ENCODE measurements at regions not wholly inside any gene's neighbourhood (a gene's known extent, or its start where the extent isn't known, plus 50 kb on each side); places are given as distances from the start of the nearest gene placed in this dataset.

DNA sequence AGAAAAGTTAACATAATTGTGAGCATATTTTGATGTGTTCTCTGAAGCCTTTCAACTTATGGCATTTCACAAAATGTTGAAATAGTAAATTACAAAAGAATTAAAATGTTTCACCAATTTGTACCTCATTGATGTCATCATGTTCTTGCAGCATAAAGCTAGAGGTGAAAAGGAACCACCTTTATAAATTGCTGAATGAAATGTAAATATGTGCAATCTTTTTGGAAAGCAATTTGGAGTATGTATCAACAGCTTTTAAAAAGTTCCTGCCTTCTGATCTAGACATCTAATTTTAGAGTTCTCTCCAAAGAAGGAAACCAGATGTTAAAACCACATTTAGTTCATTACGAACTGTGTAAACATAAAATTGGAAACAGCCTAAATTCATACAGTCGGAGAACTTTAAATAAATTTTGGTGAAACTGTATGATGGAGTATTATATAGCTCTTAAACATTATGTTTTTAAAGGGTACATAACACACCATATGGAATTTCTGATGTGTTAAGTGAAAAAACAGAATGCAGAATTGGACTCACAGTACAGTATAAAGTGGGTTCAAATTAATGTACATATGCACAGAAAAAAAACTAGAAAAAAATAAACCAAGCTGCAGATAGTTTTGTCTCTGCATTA, 311.2 kb upstream of the NAALADL2 start:
- H3K4me1 ChIP-seq (ENCODE audit: insufficient read depth, low read length), result no peaks in the 10 kb centered on the region
- H3K27me3 Mint-ChIP-seq (ENCODE audit: low read depth, unreplicated experiment), result no peaks in the 10 kb centered on the region
- no peak overlapping the region for H3K27ac Mint-ChIP-seq (ENCODE audit: unreplicated experiment)
- no peaks in the 10 kb centered on the region for H3K36me3 Mint-ChIP-seq (ENCODE audit: low read depth, unreplicated experiment)
- H4K20me1 ChIP-seq (ENCODE audit: insufficient read depth, low read length), result no peaks in the 10 kb centered on the region
- no peaks in the 10 kb centered on the region for H3K36me3 ChIP-seq (ENCODE audit: insufficient read depth, low read length)
- H3K9me3 ChIP-seq (ENCODE audit: insufficient read depth, low read depth, low read length), result no peaks in the 10 kb centered on the region
- H3K4me3 Mint-ChIP-seq (ENCODE audit: unreplicated experiment), result no peak overlapping the region
- FAIRE-seq, result peak; percentile 17
- H3K79me2 ChIP-seq (ENCODE audit: insufficient read depth, low read length), result no peaks in the 10 kb centered on the region
- no peak overlapping the region for H2AFZ ChIP-seq (ENCODE audit: low read depth, low read length)
- no peaks in the 10 kb centered on the region for H3K27me3 ChIP-seq (ENCODE audit: insufficient read depth, low read length)
- no peak overlapping the region for H3K9ac ChIP-seq (ENCODE audit: low read length)
- H3K4me3 ChIP-seq (ENCODE audit: insufficient read depth, low read depth, low read length), result no peak overlapping the region
- H3K4me2 ChIP-seq (ENCODE audit: low read length), result no peak overlapping the region
- no peaks in the 10 kb centered on the region for H3K4me1 Mint-ChIP-seq (ENCODE audit: low read depth, unreplicated experiment)
- H3K27ac ChIP-seq (ENCODE audit: low read depth, low read length), result no peak overlapping the region
- no peak for DNase-seq (ENCODE audit: low read depth)
- TF ChIP-seq EZH2 (IDR thresholded peaks at IDR 0.05; ENCODE audit: insufficient read depth, low read length), result no peak
- no peaks in the 10 kb centered on the region for H3K9me3 Mint-ChIP-seq (ENCODE audit: unreplicated experiment)

DNA sequence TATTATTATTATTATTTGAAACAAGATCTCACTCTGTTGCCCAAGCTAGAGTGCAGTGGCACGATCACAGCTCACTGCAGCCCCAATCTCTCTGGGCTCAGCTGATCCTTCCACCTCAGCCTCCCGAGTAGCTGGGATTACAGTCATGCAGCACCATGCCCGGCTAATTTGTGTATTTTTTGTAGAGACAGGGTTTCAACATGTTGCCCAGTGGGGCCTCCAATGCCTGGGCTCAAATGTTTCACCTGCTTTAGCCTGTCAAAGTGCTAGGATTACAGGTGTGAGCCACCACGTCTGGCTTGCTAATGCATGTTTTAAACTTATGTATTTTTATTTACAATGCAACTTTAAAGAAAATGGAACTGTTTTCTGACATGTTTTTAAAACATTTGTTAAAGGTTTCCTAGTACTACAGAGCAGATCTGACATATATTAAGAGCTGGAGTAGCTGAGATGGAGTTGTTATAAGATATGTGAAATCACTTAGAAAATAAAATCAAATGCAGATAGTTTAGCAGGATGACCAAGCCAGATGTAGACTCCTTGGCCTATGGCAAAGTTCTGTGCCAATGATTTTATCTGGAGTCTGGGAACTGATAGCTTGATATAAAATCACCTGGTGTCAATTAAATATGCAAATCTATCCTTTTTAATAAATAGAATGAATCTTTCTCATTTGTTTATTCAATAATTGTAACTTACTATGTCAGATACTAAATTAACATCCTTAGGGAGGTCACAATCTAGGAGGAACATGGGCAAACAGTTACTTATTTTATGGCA, 310.1 kb upstream of the NAALADL2 start:
- H3K9me3 Mint-ChIP-seq (ENCODE audit: unreplicated experiment), result no peaks in the 10 kb centered on the region
- no peaks in the 10 kb centered on the region for H3K4me1 Mint-ChIP-seq (ENCODE audit: low read depth, unreplicated experiment)
- no peak overlapping the region for H3K4me3 Mint-ChIP-seq (ENCODE audit: unreplicated experiment)
- H4K20me1 ChIP-seq (ENCODE audit: insufficient read depth, low read length), result no peaks in the 10 kb centered on the region
- no peak overlapping the region for H3K27ac Mint-ChIP-seq (ENCODE audit: unreplicated experiment)
- no peaks in the 10 kb centered on the region for H3K36me3 ChIP-seq (ENCODE audit: insufficient read depth, low read length)
- H3K4me2 ChIP-seq (ENCODE audit: low read length), result no peak overlapping the region
- no peaks in the 10 kb centered on the region for H3K27me3 ChIP-seq (ENCODE audit: insufficient read depth, low read length)
- H3K9me3 ChIP-seq (ENCODE audit: insufficient read depth, low read depth, low read length), result no peaks in the 10 kb centered on the region
- H3K9ac ChIP-seq (ENCODE audit: low read length), result no peak overlapping the region
- H2AFZ ChIP-seq (ENCODE audit: low read depth, low read length), result no peak overlapping the region
- no peaks in the 10 kb centered on the region for H3K4me1 ChIP-seq (ENCODE audit: insufficient read depth, low read length)
- no peak overlapping the region for H3K4me3 ChIP-seq (ENCODE audit: insufficient read depth, low read depth, low read length)
- H3K79me2 ChIP-seq (ENCODE audit: insufficient read depth, low read length), result no peaks in the 10 kb centered on the region
- FAIRE-seq, result no peak
- H3K27me3 Mint-ChIP-seq (ENCODE audit: low read depth, unreplicated experiment), result no peaks in the 10 kb centered on the region
- DNase-seq (ENCODE audit: low read depth), result no peak
- no peaks in the 10 kb centered on the region for H3K36me3 Mint-ChIP-seq (ENCODE audit: low read depth, unreplicated experiment)
- no peak for TF ChIP-seq EZH2 (IDR thresholded peaks at IDR 0.05; ENCODE audit: insufficient read depth, low read length)
- TF ChIP-seq, protein P1, sequence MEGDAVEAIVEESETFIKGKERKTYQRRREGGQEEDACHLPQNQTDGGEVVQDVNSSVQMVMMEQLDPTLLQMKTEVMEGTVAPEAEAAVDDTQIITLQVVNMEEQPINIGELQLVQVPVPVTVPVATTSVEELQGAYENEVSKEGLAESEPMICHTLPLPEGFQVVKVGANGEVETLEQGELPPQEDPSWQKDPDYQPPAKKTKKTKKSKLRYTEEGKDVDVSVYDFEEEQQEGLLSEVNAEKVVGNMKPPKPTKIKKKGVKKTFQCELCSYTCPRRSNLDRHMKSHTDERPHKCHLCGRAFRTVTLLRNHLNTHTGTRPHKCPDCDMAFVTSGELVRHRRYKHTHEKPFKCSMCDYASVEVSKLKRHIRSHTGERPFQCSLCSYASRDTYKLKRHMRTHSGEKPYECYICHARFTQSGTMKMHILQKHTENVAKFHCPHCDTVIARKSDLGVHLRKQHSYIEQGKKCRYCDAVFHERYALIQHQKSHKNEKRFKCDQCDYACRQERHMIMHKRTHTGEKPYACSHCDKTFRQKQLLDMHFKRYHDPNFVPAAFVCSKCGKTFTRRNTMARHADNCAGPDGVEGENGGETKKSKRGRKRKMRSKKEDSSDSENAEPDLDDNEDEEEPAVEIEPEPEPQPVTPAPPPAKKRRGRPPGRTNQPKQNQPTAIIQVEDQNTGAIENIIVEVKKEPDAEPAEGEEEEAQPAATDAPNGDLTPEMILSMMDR (IDR thresholded peaks at IDR 0.05; ENCODE audit: insufficient read depth, low read depth, low read length), result no peak
- H3K27ac ChIP-seq (ENCODE audit: low read depth, low read length), result no peak overlapping the region

DNA sequence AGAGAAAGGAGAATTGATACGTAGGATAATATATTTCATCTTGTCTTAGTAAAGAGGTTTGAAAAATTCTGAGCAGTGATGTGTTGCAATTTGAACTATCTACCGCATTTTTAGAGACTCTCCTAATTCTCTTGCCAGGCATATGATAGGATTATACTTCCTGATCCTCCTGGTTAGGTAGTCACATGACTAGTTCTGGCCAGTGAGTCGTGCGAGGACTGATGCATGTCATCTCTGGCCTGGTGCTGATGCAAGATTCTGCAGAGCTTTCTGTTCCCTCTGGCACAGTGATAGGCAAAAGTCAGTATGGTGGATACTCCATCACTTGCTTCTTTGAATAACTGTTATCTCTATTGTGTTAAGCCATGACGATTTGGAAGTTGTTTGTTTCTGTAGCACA, 277.6 kb upstream of the NAALADL2 start:
- no peak overlapping the region for H2AFZ ChIP-seq (ENCODE audit: low read depth, low read length)
- H3K27ac Mint-ChIP-seq (ENCODE audit: unreplicated experiment), result no peak overlapping the region
- H3K36me3 Mint-ChIP-seq (ENCODE audit: low read depth, unreplicated experiment), result no peaks in the 10 kb centered on the region
- H3K27me3 Mint-ChIP-seq (ENCODE audit: low read depth, unreplicated experiment), result no peaks in the 10 kb centered on the region
- H3K4me1 Mint-ChIP-seq (ENCODE audit: low read depth, unreplicated experiment), result no peaks in the 10 kb centered on the region
- no peaks in the 10 kb centered on the region for H3K9me3 ChIP-seq (ENCODE audit: insufficient read depth, low read depth, low read length)
- H3K9ac ChIP-seq (ENCODE audit: low read length), result no peak overlapping the region
- no peaks in the 10 kb centered on the region for H3K4me1 ChIP-seq (ENCODE audit: insufficient read depth, low read length)
- no peaks in the 10 kb centered on the region for H4K20me1 ChIP-seq (ENCODE audit: insufficient read depth, low read length)
- H3K9me3 Mint-ChIP-seq (ENCODE audit: unreplicated experiment), result no peaks in the 10 kb centered on the region
- no peak overlapping the region for H3K4me3 ChIP-seq (ENCODE audit: insufficient read depth, low read depth, low read length)
- no peak overlapping the region for H3K27ac ChIP-seq (ENCODE audit: low read depth, low read length)
- no peak overlapping the region for H3K4me3 Mint-ChIP-seq (ENCODE audit: unreplicated experiment)
- H3K79me2 ChIP-seq (ENCODE audit: insufficient read depth, low read length), result no peaks in the 10 kb centered on the region
- FAIRE-seq (no peak), DNase-seq (ENCODE audit: low read depth) (no peak)
- no peak overlapping the region for H3K4me2 ChIP-seq (ENCODE audit: low read length)
- H3K36me3 ChIP-seq (ENCODE audit: insufficient read depth, low read length), result no peaks in the 10 kb centered on the region
- no peaks in the 10 kb centered on the region for H3K27me3 ChIP-seq (ENCODE audit: insufficient read depth, low read length)
- TF ChIP-seq, protein P1 (IDR thresholded peaks at IDR 0.05; ENCODE audit: insufficient read depth, low read depth, low read length), result no peak
- TF ChIP-seq EZH2 (IDR thresholded peaks at IDR 0.05; ENCODE audit: insufficient read depth, low read length), result no peak
